SH-SY5Y (cell line): ENCODE measurements at regions not wholly inside any gene's neighbourhood (a gene's known extent, or its start where the extent isn't known, plus 50 kb on each side); places are given as distances from the start of the nearest gene placed in this dataset.

ENCODE experiments used
- GATA2 ChIP-seq: IDR thresholded peaks from 2 replicates; pipeline ENCODE4 v1.6.1; 2011; ENCODE audit warnings: mild to moderate bottlenecking, low read depth, low read length
- GATA3 ChIP-seq: IDR thresholded peaks from 2 replicates; pipeline ENCODE4 v1.6.1; 2011; ENCODE audit warnings: low read depth, mild to moderate bottlenecking, low read length, moderate library complexity

- TF ChIP-seq GATA3 (no peak), GATA2 (no peak)
Measured at GRCh38 chr11:134584706-134585445, 172.8 kb upstream of the B3GAT1 start.
